Loucy (cell line): ENCODE measurements at regions not wholly inside any gene's neighbourhood (a gene's known extent, or its start where the extent isn't known, plus 50 kb on each side); places are given as distances from the start of the nearest gene placed in this dataset.

Experiments used
- H2AFZ ChIP-seq: fragments of 200-600 bp; sonication (generic); 2 replicates; pipeline ENCODE4 v1.6.0; 2016; ENCODE audit warnings: antibody characterized with exemption, mild to moderate bottlenecking, low read length, moderate library complexity
- H3F3A ChIP-seq: fragments of 200-600 bp; 2 replicates; pipeline ENCODE4 v1.6.0; 2016; ENCODE audit warnings: antibody characterized with exemption, low read depth, mild to moderate bottlenecking
- H3K27me3 ChIP-seq: fragments of 200-600 bp; sonication (generic); 2 replicates; pipeline ENCODE4 v1.6.1; 2014; ENCODE audit warnings: low read length, mild to moderate bottlenecking; ENCODE audit not compliant: insufficient read depth, poor library complexity, severe bottlenecking
- H3K36me3 ChIP-seq: fragments of 200-600 bp; sonication (generic); 2 replicates; pipeline ENCODE4 v1.6.1; 2016; ENCODE audit warnings: low read length; ENCODE audit not compliant: insufficient read depth
- H3K4me1 ChIP-seq: fragments of 200-600 bp; sonication (generic); 2 replicates; pipeline ENCODE4 v1.5.1; 2014; ENCODE audit warnings: low read length, mild to moderate bottlenecking; ENCODE audit not compliant: insufficient read depth, poor library complexity, severe bottlenecking
- H3K4me2 ChIP-seq: fragments of 200-600 bp; sonication (generic); 2 replicates; pipeline ENCODE4 v1.6.0; 2014; ENCODE audit warnings: antibody characterized with exemption, low read length, low read depth, mild to moderate bottlenecking; ENCODE audit not compliant: poor library complexity, severe bottlenecking
- H3K4me3 ChIP-seq: fragments of 200-600 bp; sonication (generic); 2 replicates; pipeline ENCODE4 v1.5.1; 2014; ENCODE audit warnings: low read length, mild to moderate bottlenecking, mixed read lengths; ENCODE audit not compliant: poor library complexity, severe bottlenecking
- H3K79me2 ChIP-seq: fragments of 200-600 bp; sonication (generic); 2 replicates; pipeline ENCODE4 v1.6.1; 2014; ENCODE audit warnings: low read length; ENCODE audit not compliant: insufficient read depth
- H3K9ac ChIP-seq: fragments of 200-600 bp; sonication (generic); 2 replicates; pipeline ENCODE4 v1.6.0; 2014; ENCODE audit warnings: mild to moderate bottlenecking, low read depth, low read length, moderate library complexity; ENCODE audit not compliant: poor library complexity, severe bottlenecking
- H3K9me2 ChIP-seq: fragments of 200-600 bp; sonication (generic); replicated peaks from 2 replicates; pipeline ENCODE4 v1.6.1; 2016; ENCODE audit warnings: low read depth, low read length, mixed read lengths
- H3K9me3 ChIP-seq: fragments of 200-600 bp; sonication (generic); 2 replicates; pipeline ENCODE4 v1.6.1; 2014; ENCODE audit warnings: mild to moderate bottlenecking, antibody characterized with exemption, low read length, low read depth; ENCODE audit not compliant: insufficient read depth
- H4K20me1 ChIP-seq: fragments of 200-600 bp; sonication (generic); 2 replicates; pipeline ENCODE4 v1.6.0; 2014; ENCODE audit warnings: antibody characterized with exemption, low read length, mild to moderate bottlenecking; ENCODE audit not compliant: insufficient read depth, poor library complexity, severe bottlenecking
- EZH2phosphoT487 ChIP-seq: fragments of 200-600 bp; IDR thresholded peaks from 2 replicates; pipeline ENCODE4 v1.6.1; 2018; ENCODE audit warnings: antibody characterized with exemption, mild to moderate bottlenecking, moderate library complexity, borderline replicate concordance
- TF ChIP-seq, protein P1 (sequence below): fragments of 200-600 bp; sonication (generic); conservative IDR thresholded peaks from 2 replicates; pipeline ENCODE4 v1.5.1; 2014; ENCODE audit warnings: mild to moderate bottlenecking, antibody characterized with exemption, low read length

DNA sequence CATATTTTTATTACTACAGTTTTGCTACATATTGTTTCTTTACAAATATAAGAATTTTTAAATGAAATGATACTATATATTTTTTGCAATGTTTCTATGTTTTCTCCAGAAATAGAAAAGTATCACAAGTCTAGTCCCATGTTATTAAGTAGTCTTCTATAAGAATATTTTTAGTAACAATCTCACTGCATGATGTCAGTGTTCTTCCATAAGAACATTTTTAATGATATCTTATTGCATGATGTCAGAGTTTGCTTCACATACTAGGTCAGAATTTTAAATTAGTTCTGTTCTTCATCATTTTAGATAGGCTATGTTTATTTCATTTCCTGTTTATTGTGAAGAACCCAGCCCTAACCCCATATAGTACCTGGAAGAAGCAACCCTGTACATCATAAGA lies 265.3 kb upstream of the IL12A start:
- H3K4me1 ChIP-seq = no peaks in the 10 kb centered on the region
- H3K36me3 ChIP-seq = no peaks in the 10 kb centered on the region
- no peak overlapping the region for H3K4me3 ChIP-seq
- 0 out of 2 replicates have a peak, but pooled peaks cover 6% of the 10 kb centered on the region for H3K9me2 ChIP-seq
- no peaks in the 10 kb centered on the region for H3K79me2 ChIP-seq
- no peaks in the 10 kb centered on the region for H4K20me1 ChIP-seq
- H3F3A ChIP-seq = no peaks in the 10 kb centered on the region
- H3K9ac ChIP-seq = no peak overlapping the region
- TF ChIP-seq, protein P1, sequence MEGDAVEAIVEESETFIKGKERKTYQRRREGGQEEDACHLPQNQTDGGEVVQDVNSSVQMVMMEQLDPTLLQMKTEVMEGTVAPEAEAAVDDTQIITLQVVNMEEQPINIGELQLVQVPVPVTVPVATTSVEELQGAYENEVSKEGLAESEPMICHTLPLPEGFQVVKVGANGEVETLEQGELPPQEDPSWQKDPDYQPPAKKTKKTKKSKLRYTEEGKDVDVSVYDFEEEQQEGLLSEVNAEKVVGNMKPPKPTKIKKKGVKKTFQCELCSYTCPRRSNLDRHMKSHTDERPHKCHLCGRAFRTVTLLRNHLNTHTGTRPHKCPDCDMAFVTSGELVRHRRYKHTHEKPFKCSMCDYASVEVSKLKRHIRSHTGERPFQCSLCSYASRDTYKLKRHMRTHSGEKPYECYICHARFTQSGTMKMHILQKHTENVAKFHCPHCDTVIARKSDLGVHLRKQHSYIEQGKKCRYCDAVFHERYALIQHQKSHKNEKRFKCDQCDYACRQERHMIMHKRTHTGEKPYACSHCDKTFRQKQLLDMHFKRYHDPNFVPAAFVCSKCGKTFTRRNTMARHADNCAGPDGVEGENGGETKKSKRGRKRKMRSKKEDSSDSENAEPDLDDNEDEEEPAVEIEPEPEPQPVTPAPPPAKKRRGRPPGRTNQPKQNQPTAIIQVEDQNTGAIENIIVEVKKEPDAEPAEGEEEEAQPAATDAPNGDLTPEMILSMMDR = no peak
- TF ChIP-seq EZH2phosphoT487 = no peak
- H2AFZ ChIP-seq = no peak overlapping the region
- H3K4me2 ChIP-seq = no peak overlapping the region
- H3K9me3 ChIP-seq = no peaks in the 10 kb centered on the region
- H3K27me3 ChIP-seq = no peaks in the 10 kb centered on the region

DNA sequence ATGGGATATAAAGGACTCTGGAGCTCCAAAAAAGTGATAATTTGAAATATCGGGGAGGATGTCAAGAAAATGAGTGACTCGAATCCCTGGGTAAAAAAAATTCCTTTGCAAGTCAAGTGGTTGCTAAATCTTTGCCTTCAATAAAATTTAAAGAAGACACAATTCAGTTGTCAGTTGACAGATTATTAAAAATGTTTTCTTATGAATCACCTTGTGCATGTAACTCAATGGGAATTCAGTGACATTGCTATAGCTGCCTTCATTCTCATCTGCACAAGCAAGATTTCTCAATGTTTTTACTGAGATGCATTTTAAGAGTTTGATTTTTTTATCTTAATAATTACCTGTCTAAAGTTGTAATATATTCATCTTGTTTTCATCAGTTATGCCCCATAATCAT lies 264.0 kb upstream of the IL12A start:
- Histone ChIP-seq H4K20me1 (no peaks in the 10 kb centered on the region), H3K9me3 (no peaks in the 10 kb centered on the region), H3K4me3 (no peak overlapping the region), H3F3A (no peaks in the 10 kb centered on the region), H3K9me2 (0 out of 2 replicates have a peak, but pooled peaks cover 6% of the 10 kb centered on the region), H3K4me1 (no peaks in the 10 kb centered on the region), H3K9ac (no peak overlapping the region), H3K4me2 (no peak overlapping the region), H3K79me2 (no peaks in the 10 kb centered on the region), H2AFZ (no peak overlapping the region), H3K36me3 (no peaks in the 10 kb centered on the region), H3K27me3 (no peaks in the 10 kb centered on the region)
- TF ChIP-seq, protein P1 = no peak
- no peak for TF ChIP-seq EZH2phosphoT487

DNA sequence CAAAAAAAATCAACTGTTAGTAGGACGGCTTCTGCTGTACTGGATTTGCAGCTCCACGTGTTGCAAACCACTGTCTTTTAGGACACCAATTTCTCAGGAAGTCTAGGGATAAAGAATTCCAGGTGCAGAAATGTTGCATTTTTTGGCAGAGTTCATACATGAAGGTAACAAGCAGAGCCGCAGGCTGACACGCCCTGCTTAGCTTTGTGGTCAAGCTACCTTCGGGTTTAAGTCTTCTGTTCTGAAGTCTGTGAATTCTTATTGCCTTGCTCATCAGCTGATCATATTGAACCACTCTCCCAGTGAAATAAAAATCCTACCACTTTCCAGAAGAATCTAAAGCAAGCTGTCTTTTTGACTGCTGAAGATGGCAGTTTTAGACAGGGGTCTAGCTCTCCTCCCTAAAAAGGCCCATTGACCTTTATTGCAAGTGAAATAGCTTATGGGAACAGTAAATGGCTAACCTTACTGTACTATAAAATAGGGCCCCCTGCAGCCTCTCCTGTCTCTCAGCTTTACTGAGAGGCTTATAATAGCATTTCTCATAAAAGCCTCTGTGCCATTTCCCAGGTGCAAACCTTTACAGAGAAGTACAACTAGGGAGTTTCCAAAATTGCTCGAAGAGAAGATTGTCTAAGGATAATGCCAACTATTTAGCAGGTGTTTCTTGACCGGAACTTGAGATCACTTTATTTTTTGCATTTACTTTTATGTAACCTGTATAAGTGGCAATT lies 262.2 kb upstream of the IL12A start:
- H3K4me2 ChIP-seq = no peak overlapping the region
- H3K36me3 ChIP-seq = no peaks in the 10 kb centered on the region
- H3K9me3 ChIP-seq = no peaks in the 10 kb centered on the region
- H3K4me3 ChIP-seq = no peak overlapping the region
- no peaks in the 10 kb centered on the region for H3F3A ChIP-seq
- H3K9ac ChIP-seq = no peak overlapping the region
- no peak overlapping the region for H2AFZ ChIP-seq
- no peaks in the 10 kb centered on the region for H3K79me2 ChIP-seq
- H3K27me3 ChIP-seq = no peaks in the 10 kb centered on the region
- 0 out of 2 replicates have a peak, but pooled peaks cover 6% of the 10 kb centered on the region for H3K9me2 ChIP-seq
- no peaks in the 10 kb centered on the region for H3K4me1 ChIP-seq
- TF ChIP-seq, protein P1 = no peak
- no peaks in the 10 kb centered on the region for H4K20me1 ChIP-seq
